Lower lobe of right lung (tissue), 2 donors: ENCODE measurements at regions not wholly inside any gene's neighbourhood (a gene's known extent, or its start where the extent isn't known, plus 50 kb on each side); places are given as distances from the start of the nearest gene placed in this dataset.

Source experiments
- ATAC-seq, 2 donors: fragments of 200-7000 bp; cut with Tn5 transposase; one replicate each; pipeline ENCODE4 v1.9.1; 2020 to 2022; ENCODE audit warnings: mild to moderate bottlenecking in 2 of 2, moderate library complexity in 2 of 2
- DNase-seq: peaks from one replicate; pipeline ENCODE4 v3.0.0-alpha.2; 2020
- H3K27ac ChIP-seq: fragments of 200-600 bp; one replicate; pipeline ENCODE4 v1.8.0; 2022
- H3K27me3 ChIP-seq: fragments of 200-600 bp; one replicate; pipeline ENCODE4 v1.8.0; 2022; ENCODE audit warnings: low read depth
- H3K36me3 ChIP-seq: fragments of 200-600 bp; one replicate; pipeline ENCODE4 v1.8.0; 2022; ENCODE audit warnings: mild to moderate bottlenecking
- H3K4me1 ChIP-seq: fragments of 200-600 bp; one replicate; pipeline ENCODE4 v1.8.0; 2022
- H3K4me3 ChIP-seq: fragments of 200-600 bp; one replicate; pipeline ENCODE4 v1.8.0; 2022; ENCODE audit warnings: mild to moderate bottlenecking
- H3K9me3 ChIP-seq: fragments of 200-600 bp; one replicate; pipeline ENCODE4 v1.8.0; 2022
- CTCF ChIP-seq: fragments of 200-600 bp; IDR thresholded peaks from one replicate; pipeline ENCODE4 v1.8.0; 2022; ENCODE audit warnings: antibody characterized with exemption, mild to moderate bottlenecking
- intact Hi-C: fragments of 100-400 bp; cut with DNase I; formaldehyde crosslinking; loops from one replicate; pipeline ENCODE4 v1.11.0; 2022
- donor health status: DM: no; HTN: yes; CAD: no; lungs with severe emphysema.

GRCh38 chr2:117269574-117269973 is 544.9 kb upstream of the DDX18 start:
- Histone ChIP-seq H3K4me3 (no peak overlapping the region), H3K36me3 (no peaks in the 10 kb centered on the region), H3K9me3 (no peaks in the 10 kb centered on the region), H3K4me1 (no peaks in the 10 kb centered on the region), H3K27ac (no peak overlapping the region), H3K27me3 (no peaks in the 10 kb centered on the region)
- no peak for TF ChIP-seq CTCF
- no peak for ATAC-seq
- intact Hi-C loops, result no loop called here
- DNase-seq, result no peak

GRCh38 chr2:117271631-117272030 is 542.9 kb upstream of the DDX18 start:
- H3K27ac ChIP-seq, result no peak overlapping the region
- no peaks in the 10 kb centered on the region for H3K4me1 ChIP-seq
- DNase-seq (no peak), ATAC-seq (no peak)
- H3K36me3 ChIP-seq, result no peaks in the 10 kb centered on the region
- H3K9me3 ChIP-seq, result no peaks in the 10 kb centered on the region
- intact Hi-C loops, result no loop called here
- no peak overlapping the region for H3K4me3 ChIP-seq
- H3K27me3 ChIP-seq, result no peaks in the 10 kb centered on the region
- TF ChIP-seq CTCF, result no peak

- H3K27ac ChIP-seq, result no peak overlapping the region
- intact Hi-C loops, result no loop called here
- H3K4me3 ChIP-seq, result no peak overlapping the region
- no peaks in the 10 kb centered on the region for H3K9me3 ChIP-seq
- no peaks in the 10 kb centered on the region for H3K4me1 ChIP-seq
- ATAC-seq (no peak), DNase-seq (no peak)
- H3K27me3 ChIP-seq, result no peaks in the 10 kb centered on the region
- TF ChIP-seq CTCF, result no peak
- H3K36me3 ChIP-seq, result no peaks in the 10 kb centered on the region
Observed at GRCh38 chr2:117273009-117273671, 541.4 kb upstream of the DDX18 start.

- Histone ChIP-seq H3K9me3 (no peaks in the 10 kb centered on the region), H3K4me3 (no peak overlapping the region), H3K36me3 (no peaks in the 10 kb centered on the region), H3K4me1 (no peaks in the 10 kb centered on the region), H3K27me3 (no peaks in the 10 kb centered on the region), H3K27ac (no peak overlapping the region)
- TF ChIP-seq CTCF, result no peak
- intact Hi-C loops, result no loop called here
- DNase-seq (no peak), ATAC-seq (no peak)
Observed at GRCh38 chr2:117293012-117293411, 521.5 kb upstream of the DDX18 start.

- Histone ChIP-seq H3K27ac (no peak overlapping the region), H3K4me1 (no peaks in the 10 kb centered on the region), H3K4me3 (no peak overlapping the region), H3K36me3 (no peaks in the 10 kb centered on the region), H3K9me3 (no peaks in the 10 kb centered on the region), H3K27me3 (no peaks in the 10 kb centered on the region)
- no peak for TF ChIP-seq CTCF
- DNase-seq (no peak), ATAC-seq (no peak)
- intact Hi-C loops, result no loop called here
Observed at GRCh38 chr2:117299451-117299850, 515.0 kb upstream of the DDX18 start.
